ENCODE measurements at regions not wholly inside any gene's neighbourhood (a gene's known extent, or its start where the extent isn't known, plus 50 kb on each side); places are given as distances from the start of the nearest gene placed in this dataset.
A peak's percentile ranks its signal among the peaks of the same experiment; 100 is the strongest.

DNA sequence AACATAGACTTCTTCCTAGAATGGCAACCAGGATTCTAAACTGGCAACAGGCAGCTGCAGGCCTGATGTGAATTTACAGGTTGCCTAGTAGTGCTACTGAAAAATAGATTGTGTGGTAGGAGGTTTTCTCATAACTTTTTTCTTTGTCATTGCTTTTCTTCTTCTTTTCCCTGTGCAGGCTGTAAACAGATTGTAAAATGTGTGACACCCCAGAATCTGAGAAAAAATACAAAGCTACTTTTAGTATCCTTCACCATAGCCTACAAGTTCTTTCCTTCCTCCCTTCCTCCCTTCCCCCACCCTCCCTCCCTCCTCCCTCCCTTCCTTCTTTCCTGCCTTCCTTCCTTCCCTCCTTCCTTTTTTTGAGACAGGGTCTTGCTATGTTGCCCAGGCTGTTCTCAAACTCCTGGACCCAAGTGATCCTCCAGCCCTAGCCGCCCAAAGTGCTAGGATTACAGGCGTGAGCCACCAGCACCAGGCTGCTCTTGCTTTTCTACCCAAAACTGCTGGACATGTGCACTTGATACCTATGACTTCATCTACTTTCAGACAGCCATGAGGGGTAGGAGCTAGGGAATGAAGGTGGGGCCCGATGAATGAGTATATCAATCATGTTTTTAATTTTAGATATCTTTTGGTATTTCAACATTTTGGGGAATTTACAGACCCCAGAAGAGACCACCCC, 114.2 kb upstream of the EEA1 start:
- no peak for DNase-seq

DNA sequence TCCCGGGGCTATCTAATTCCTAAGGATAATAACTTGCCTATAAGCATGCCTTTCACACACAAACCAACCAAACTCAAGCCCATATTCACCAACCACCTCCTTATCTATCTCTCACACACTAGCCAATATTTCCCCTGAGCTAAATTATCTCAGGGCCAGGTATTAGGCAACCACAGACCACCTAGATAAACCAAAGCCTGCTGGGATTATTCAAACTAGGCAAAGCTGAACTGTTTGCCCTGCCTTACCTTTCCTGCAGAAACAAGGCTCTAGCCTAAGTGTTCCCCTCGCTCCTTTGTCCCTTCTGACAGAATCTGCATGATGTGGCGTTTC, 114.7 kb upstream of the EEA1 start:
- DNase-seq = no peak

DNA sequence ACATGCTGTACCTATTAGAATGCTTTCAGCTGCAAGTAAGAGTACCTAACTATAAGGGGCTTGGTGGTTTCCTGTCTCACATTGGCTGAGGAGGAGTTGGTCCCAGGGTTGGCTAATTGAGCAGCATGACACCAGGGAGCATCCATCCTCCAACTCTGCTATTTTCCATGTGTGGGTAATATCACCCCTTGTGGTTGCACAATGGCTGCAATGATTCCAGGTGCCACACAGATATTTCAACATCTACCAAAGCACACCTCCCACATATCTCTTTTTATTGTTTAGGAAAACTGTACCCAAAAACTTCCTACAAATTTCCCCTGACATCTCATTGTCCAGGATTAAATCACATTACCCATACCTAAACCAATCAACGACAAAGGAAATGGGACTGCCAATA, 118.0 kb upstream of the EEA1 start:
- DNase-seq = no peak

GRCh38 chr12:93048656-93049055, 119.6 kb upstream of the EEA1 start:
- no peak for DNase-seq

DNA sequence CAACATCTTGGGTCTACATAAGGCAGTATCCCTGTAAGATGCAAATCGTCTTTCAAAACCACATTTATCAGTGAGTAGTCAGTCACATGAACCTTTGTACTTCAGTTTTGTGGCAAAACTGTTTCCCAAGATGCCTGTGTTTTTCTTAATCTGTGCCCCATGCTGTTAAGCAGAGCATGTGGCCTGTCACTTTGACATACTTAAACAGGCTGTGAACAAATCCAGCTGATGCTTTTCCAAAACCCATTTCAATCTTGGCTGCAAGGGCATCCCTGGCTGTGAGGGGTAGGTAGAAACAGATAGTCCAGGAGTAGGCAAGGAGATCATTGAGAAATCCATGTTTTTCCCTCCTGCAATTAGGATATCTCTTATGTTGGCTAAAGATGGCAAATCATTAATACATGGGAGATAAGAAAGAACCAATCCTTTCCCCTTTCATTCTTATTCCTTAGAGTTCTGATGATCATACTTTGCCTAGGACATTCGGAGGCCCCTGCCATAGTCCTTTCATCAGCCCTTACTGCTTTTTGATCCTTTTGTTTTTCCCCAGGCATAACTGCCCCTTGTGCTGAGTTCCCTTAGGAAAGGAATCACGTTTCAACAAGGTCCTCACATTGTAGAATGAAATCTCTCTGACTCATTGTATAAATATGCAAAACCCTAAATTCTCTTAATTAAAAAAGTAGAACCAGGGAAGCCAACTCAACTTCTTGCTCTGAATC, 121.1 kb upstream of the EEA1 start:
- no peak for DNase-seq

DNA sequence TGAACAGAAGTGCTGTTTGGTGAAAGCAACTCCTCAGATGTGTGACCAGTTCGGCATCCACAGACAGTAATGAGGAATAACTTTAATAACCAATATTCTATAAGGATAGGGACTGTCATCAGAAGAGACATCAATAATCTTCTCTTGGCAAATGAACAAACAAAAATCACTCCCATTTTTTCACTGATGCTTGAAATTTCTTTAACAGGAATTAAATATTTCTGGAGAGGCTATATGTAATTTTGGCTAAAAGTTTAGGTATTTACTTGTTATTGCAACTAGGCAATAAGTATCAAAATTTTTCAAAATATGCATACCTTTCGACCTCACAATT, 121.6 kb upstream of the EEA1 start:
- DNase-seq = no peak

DNA sequence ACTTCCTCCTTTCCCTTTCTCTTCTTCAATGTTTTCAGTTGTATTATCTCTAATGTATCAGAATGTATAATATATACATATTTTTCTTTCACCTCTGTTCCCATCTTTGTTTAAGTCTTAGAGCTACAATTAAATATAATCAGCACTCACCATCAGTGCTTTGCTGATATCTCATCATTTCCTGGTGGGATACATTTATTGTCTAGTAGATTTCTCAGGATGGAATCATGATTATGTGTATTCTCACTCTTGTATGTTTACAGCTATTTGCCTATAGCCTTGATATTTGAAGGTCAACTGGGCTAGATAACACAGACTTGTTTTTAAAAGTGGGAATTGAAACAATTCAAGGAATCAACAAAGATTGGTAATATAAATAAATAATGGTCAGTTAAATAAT, 124.9 kb upstream of the EEA1 start:
- no peak for DNase-seq

- DNase-seq = no peak
These were observed 126.1 kb upstream of the EEA1 start for GRCh38 chr12:93055221-93055620.

DNA sequence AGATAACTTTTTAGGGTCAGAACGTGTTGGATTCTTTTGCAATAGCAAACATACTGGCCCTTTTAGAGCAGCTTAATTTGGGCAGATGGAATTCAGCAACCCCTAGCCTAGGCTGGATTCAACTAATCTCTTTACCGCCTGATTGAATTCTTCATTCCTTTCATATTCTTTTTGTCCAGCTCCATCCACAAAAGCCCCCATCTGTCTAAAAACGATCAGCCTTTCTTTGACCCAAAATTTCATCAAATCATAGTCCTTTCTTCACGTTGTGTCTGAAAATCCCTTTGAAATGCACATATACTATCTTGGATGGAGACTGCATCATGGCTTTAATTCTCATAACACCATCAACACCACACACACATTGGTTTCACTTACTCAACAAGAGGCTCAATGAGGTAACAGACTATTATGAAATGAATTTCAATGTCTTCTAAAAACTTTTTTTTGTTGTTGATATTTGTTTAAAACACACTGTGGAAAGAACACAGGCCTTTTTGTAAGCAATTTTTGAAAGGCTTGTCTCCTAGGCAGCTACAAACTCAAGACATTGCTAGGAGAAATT, 128.0 kb upstream of the EEA1 start:
- no peak for DNase-seq

DNA sequence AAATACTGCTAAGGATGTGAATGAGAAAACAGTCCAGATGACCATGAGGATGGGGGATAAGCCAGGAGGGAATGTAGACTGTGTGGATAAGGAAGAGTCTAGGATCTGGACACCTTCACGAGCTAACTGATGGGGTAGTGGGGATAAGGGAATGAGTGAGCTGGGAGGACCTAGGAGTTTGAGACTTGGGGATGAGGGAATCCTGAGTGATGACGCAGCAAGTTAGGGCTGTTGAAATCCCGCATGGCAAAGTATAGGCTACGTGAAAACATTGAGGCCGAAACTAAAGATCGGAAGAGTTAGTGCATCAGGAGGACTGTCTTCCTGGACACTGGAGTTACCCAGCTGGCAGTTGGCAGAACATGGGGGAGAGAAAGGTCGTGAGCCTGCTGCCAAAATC, 129.2 kb upstream of the EEA1 start:
- DNase-seq = no peak

DNA sequence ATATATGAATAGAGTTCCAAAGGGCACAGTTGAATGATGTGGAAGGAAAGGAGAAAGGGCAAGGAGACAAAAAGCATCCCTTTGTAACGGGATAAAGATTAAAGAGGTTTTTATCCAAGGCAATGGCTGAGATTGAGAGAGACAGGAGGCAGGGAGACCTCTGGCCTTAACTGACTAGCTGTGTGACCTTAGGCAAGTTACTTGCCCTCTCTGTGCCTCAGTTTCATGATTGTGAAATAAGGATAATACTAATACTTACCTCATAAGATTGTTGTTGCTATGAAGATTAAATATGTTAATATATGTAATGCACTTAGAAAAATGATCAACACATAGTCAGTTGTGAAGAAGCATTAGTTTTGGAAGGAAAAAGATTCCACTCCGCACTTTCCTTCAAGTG, 130.2 kb upstream of the EEA1 start:
- no peak for DNase-seq

GRCh38 chr12:93059925-93060665, 131.0 kb upstream of the EEA1 start:
- no peak for DNase-seq

- DNase-seq = no peak
These were observed 131.8 kb upstream of the EEA1 start for GRCh38 chr12:93060666-93061472.

DNA sequence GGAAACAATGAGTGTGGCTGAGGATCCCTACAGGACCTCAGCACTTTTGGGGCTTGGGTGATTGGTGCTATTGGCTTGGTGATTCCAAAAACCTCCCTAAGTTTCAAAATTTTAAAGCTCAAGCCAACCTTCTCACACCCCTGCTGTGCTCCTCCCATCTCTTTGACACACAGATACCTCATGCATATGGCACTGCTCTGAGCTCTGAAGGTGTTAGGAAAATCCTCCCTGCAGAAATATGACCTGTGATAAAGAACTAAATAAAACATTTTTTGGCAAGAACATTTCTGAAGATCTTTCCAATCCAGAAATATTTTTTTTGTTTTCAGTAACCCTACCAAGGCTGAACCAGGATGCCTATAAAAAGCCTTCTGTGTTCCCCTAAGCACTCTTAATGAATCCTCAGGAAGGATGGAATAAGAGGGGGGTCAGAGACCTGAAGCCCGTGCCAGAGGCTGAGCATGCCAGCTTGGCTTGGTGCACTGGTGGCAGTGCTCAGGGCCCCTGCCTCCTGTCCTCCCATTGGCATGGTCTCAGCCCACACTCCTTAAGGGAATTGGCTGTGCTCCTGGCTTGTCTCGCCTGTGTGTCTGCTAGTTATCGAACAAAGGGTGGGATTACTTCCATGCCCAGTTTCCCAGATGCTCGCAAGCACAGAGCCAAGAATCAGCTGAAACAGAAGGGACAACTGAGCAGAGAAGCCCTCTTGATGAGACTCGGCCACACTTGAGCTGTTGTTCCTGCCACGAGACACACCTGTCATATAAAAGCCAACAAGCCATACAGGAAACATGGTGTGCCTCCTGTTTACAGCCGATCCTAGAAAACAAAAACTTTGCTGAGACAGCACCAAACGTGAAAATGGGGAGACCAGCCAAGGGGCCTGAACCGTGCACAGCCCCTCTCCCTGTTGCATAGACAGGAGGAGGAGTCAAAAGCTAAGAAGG, 132.7 kb upstream of the EEA1 start:
- DNase-seq = peak; percentile 2 to 28

GRCh38 chr12:93065896-93066295, 136.8 kb upstream of the EEA1 start:
- no peak for DNase-seq

DNA sequence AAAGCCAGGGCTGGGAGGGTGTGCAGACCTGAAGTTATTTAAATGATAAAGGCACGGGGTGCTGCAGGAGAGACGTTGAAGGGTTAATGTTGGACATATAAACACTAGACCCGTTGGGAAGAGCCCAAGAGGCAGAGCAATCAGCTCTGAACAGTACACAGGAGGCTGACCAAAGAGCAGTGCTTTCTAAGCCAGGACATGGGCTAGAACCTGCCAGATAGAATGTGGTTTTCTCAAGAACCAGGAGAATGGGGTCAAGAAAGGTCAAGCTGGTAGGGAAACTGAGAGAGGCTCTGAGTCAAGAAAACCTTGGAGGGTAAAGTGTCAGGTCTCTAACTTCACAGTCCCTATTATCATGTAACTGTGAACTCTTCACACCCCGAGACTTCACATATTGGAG, 143.2 kb upstream of the EEA1 start:
- DNase-seq = no peak

DNA sequence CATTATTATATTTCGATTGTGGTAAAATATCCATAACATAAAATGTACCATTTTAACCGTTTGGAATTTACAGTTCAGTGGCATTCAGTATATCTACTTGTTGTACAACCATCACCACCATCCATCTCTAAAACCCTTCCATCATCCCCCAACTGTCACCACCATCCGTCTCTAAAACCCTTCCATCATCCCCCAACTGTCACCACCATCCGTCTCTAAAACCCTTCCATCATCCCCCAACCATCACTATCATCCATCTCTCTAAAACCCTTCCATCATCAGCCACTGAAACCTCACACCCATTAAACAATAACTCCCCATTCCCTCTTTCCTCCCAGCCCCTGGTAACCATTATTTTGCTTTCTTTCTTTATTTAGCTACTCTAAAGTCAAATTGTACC, 144.2 kb upstream of the EEA1 start:
- no peak for DNase-seq

GRCh38 chr12:93078059-93078458, 149.0 kb upstream of the EEA1 start:
- DNase-seq = no peak

GRCh38 chr12:93078577-93078976, 149.5 kb upstream of the EEA1 start:
- DNase-seq = no peak

DNA sequence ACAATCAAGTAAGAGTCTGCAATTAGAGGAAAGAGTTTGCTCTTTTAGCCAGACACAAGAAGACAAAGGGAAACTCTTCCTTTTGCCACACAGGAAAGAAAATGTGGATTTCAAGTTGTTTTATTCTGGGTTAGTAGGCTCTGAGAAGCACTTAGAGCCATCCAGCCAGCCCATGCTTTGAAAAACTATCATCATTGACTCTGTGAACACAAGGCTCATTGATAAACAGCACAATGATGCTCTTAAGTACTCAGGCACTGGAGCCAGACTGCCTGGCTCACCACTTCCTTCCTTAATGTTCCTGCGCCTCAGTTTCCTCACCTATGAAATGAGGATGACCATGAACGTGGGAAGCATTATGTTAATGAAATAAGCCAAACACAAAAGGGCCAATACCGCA, 150.2 kb upstream of the EEA1 start:
- no peak for DNase-seq

DNA sequence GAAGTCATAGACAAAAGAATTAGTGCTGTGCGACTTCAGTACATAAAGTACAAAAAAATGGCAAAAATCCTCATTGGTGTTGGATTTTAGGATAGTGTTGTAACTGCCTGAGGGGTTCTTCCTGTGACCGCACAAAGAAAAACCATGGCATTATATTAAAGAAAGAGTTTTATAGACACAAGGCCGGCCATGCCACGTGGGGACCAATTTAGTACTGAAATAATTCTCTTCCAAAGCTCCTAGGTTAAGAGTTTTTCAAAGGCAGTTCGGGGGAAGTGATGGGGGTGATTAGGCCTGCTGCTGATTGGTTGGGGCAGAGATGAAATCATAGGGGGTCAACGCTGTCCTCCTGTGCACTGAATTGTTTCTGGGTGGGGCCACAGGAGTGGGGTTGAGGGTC, 150.9 kb upstream of the EEA1 start:
- no peak for DNase-seq

DNA sequence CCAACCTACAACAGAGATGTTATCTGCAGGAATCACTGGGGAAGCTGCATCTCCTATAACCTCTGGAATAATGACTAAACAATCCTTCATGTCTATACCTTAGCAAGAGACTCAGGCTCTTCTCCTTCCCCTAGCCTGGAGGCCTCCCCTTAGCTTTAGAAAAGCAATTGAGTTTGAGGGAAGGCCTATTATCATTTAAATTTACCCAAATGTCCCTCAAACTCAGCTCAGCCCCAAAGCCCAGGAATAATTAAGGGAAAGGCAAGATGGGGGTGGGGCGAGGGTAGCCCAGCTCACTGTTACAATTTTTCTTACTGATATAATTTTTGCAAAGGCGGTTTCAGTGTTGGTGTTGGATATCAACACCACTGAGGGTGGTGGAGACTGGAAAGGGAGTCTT, 151.4 kb upstream of the EEA1 start:
- DNase-seq = no peak

Measured in cerebellar nuclear complex (tissue), 1 donor.